Tongue (tissue), 1 donor: ENCODE measurements at regions not wholly inside any gene's neighbourhood (a gene's known extent, or its start where the extent isn't known, plus 50 kb on each side); places are given as distances from the start of the nearest gene placed in this dataset.

Experiments used
- DNase-seq: peaks from one replicate; pipeline ENCODE4 v3.0.0-alpha.2; 2015

GRCh38 chr14:99042381-99043266 lies 229.4 kb downstream of the BCL11B start:
- DNase-seq, result no peak

GRCh38 chr14:99043267-99043615 lies 228.8 kb downstream of the BCL11B start:
- no peak for DNase-seq

GRCh38 chr14:99043756-99044155 lies 228.2 kb downstream of the BCL11B start:
- DNase-seq, result no peak

GRCh38 chr14:99047441-99048031 lies 224.5 kb downstream of the BCL11B start:
- DNase-seq, result peak; percentile 70

GRCh38 chr14:99050309-99050708 lies 221.7 kb downstream of the BCL11B start:
- DNase-seq, result no peak

- DNase-seq, result no peak
These were observed 219.5 kb downstream of the BCL11B start for GRCh38 chr14:99052467-99052866.

GRCh38 chr14:99055019-99055418 lies 217.0 kb downstream of the BCL11B start:
- no peak for DNase-seq

GRCh38 chr14:99055816-99056215 lies 216.2 kb downstream of the BCL11B start:
- no peak for DNase-seq

GRCh38 chr14:99057576-99058083 lies 214.4 kb downstream of the BCL11B start:
- no peak for DNase-seq

- no peak for DNase-seq
These were observed 213.5 kb downstream of the BCL11B start for GRCh38 chr14:99058542-99058941.

- no peak for DNase-seq
These were observed 209.8 kb downstream of the BCL11B start for GRCh38 chr14:99062216-99062615.

GRCh38 chr14:99062772-99063418 lies 209.1 kb downstream of the BCL11B start:
- no peak for DNase-seq

GRCh38 chr14:99063620-99064225 lies 208.3 kb downstream of the BCL11B start:
- no peak for DNase-seq

GRCh38 chr14:99064262-99064954 lies 207.6 kb downstream of the BCL11B start:
- no peak for DNase-seq

- no peak for DNase-seq
These were observed 206.4 kb downstream of the BCL11B start for GRCh38 chr14:99065551-99065950.

GRCh38 chr14:99066378-99066777 lies 205.6 kb downstream of the BCL11B start:
- no peak for DNase-seq

- no peak for DNase-seq
These were observed 204.7 kb downstream of the BCL11B start for GRCh38 chr14:99067141-99067920.

- no peak for DNase-seq
These were observed 204.1 kb downstream of the BCL11B start for GRCh38 chr14:99067927-99068326.

- DNase-seq, result no peak
These were observed 202.1 kb downstream of the BCL11B start for GRCh38 chr14:99069946-99070345.

GRCh38 chr14:99072433-99072832 lies 199.6 kb downstream of the BCL11B start:
- DNase-seq, result no peak

- DNase-seq, result no peak
These were observed 199.0 kb downstream of the BCL11B start for GRCh38 chr14:99072956-99073355.
